CD8-positive, alpha-beta memory T cell (primary cell): ENCODE measurements at regions not wholly inside any gene's neighbourhood (a gene's known extent, or its start where the extent isn't known, plus 50 kb on each side); places are given as distances from the start of the nearest gene placed in this dataset.

ENCODE experiments used
- CTCF ChIA-PET: fragments of 350-600 bp; sonication (Branson Sonifier 250); formaldehyde crosslinking; loops from one replicate; lab custom pipeline; 2021; ENCODE audit warnings: antibody characterized with exemption; lab: Charles Lee
- POLR2A ChIA-PET: fragments of 350-600 bp; sonication (Branson Sonifier 250); formaldehyde crosslinking; loops from one replicate; lab custom pipeline; 2021; ENCODE audit warnings: antibody characterized with exemption; lab: Charles Lee
- DNase-seq, 5 donors: peaks; one replicate each; pipeline versions ENCODE4 v3.0.0 to v3.0.0-alpha.2; 2020 to 2022; ENCODE audit warnings: mixed read lengths in 1 of 5
- H3K27ac ChIP-seq: one replicate; pipeline ENCODE4 v1.7.0; 2013; ENCODE audit warnings: low read depth, mild to moderate bottlenecking, low read length, moderate library complexity
- H3K27me3 ChIP-seq: 2 replicates; pipeline ENCODE4 v1.7.0; 2013; ENCODE audit warnings: low read length, mild to moderate bottlenecking; ENCODE audit not compliant: insufficient read depth, poor library complexity, severe bottlenecking
- H3K36me3 ChIP-seq: 2 replicates; pipeline ENCODE4 v1.7.0; 2013; ENCODE audit warnings: mild to moderate bottlenecking, low read length, moderate library complexity; ENCODE audit not compliant: insufficient read depth
- H3K4me1 ChIP-seq: 2 replicates; pipeline ENCODE4 v1.7.0; 2013; ENCODE audit warnings: mild to moderate bottlenecking, low read length, moderate library complexity; ENCODE audit not compliant: insufficient read depth
- H3K4me3 ChIP-seq: 2 replicates; pipeline ENCODE4 v1.7.0; 2013; ENCODE audit warnings: mild to moderate bottlenecking, low read length
- H3K9me3 ChIP-seq: 2 replicates; pipeline ENCODE4 v1.7.0; 2013; ENCODE audit warnings: mild to moderate bottlenecking, low read length
- H3K27ac Mint-ChIP-seq, 8 donors: one replicate each; pipeline ENCODE4 v1.8.0; 2020 to 2021; ENCODE audit warnings: mixed read lengths in 8 of 8, mild to moderate bottlenecking in 6 of 8, inconsistent platforms in 3 of 8, moderate library complexity in 3 of 8
- H3K27me3 Mint-ChIP-seq, 2 donors: one replicate each; pipeline ENCODE4 v1.8.0; 2020 to 2021; ENCODE audit warnings: mixed read lengths in 2 of 2, mild to moderate bottlenecking in 1 of 2, moderate library complexity in 1 of 2
- H3K36me3 Mint-ChIP-seq, 3 donors: one replicate each; pipeline ENCODE4 v1.8.0; 2020 to 2021; ENCODE audit warnings: mixed read lengths in 3 of 3, inconsistent platforms in 1 of 3, mild to moderate bottlenecking in 1 of 3
- H3K4me1 Mint-ChIP-seq, 3 donors: one replicate each; pipeline ENCODE4 v1.8.0; 2020 to 2021; ENCODE audit warnings: mixed read lengths in 3 of 3, inconsistent platforms in 1 of 3, mild to moderate bottlenecking in 1 of 3
- H3K4me3 Mint-ChIP-seq, 7 donors: one replicate each; pipeline ENCODE4 v1.8.0; 2020 to 2021; ENCODE audit warnings: mixed read lengths in 7 of 7, mild to moderate bottlenecking in 6 of 7, moderate library complexity in 4 of 7, inconsistent platforms in 2 of 7
- H3K9me3 Mint-ChIP-seq, 5 donors: one replicate each; pipeline ENCODE4 v1.8.0; 2020 to 2022; ENCODE audit warnings: mixed read lengths in 5 of 5, mild to moderate bottlenecking in 3 of 5, moderate library complexity in 2 of 5, inconsistent platforms in 1 of 5

DNA sequence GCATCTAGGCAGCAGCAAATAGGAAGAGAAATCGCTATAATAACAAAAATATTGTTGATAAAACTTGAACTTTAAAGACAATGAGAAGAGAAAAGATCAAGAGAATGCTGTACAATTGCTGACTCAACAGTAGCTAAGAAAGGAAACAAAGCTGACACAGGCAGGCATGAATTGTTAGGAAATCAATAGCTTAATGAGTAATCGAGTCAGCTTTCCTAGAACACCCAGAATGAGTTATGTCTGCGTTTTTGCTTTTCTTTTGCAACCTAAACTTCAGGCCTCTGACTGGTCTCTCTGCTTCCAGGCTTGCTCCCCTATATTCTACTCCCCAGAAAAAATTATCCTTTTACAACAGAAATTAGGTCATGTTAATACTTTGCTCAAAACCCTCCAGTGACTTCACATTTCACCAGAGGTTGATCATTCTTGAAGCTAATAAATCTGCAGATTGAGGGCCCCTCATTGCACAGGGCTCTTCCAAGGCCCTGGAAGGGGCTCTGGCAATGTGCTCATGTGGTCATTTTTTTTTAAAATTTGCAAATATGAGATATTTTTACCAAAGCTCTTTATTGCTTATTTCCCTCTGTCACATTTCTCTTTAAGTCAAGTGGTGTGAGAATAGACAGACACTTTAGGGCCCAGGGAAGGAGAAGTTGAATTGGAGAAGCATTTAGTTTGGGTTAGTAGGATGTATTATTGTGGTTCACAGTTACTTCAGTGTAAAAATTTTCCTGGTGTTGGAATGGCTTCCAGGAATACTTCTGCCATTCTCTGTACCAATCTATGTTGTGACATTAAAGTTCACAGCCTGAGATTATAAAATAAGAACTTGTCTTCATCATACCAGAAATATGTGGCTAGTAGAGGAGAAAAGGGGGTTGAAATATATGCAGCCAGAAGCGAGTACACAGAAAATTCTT lies 116.3 kb downstream of the TMCO5A start:
- H3K9me3 ChIP-seq = no peaks in the 10 kb centered on the region
- no peak overlapping the region for H3K27ac ChIP-seq
- ChIA-PET CTCF (no interaction called here), POLR2A (no interaction called here)
- H3K36me3 ChIP-seq = no peaks in the 10 kb centered on the region
- no peaks in the 10 kb centered on the region for H3K4me1 ChIP-seq
- H3K27me3 ChIP-seq = peaks cover 4% of the 10 kb centered on the region
- DNase-seq = no peak
- H3K27ac Mint-ChIP-seq = no peak overlapping the region
- no peaks in the 10 kb centered on the region for H3K4me1 Mint-ChIP-seq
- no peak overlapping the region for H3K4me3 Mint-ChIP-seq
- peaks cover 0 to 2% (median 0%) of the 10 kb centered on the region in 5 donors for H3K9me3 Mint-ChIP-seq
- no peak overlapping the region for H3K4me3 ChIP-seq
- no peaks in the 10 kb centered on the region for H3K27me3 Mint-ChIP-seq
- H3K36me3 Mint-ChIP-seq = no peaks in the 10 kb centered on the region

GRCh38 chr15:38053205-38053604 lies 118.8 kb downstream of the TMCO5A start:
- H3K4me1 ChIP-seq = no peaks in the 10 kb centered on the region
- Mint-ChIP-seq H3K36me3 (no peaks in the 10 kb centered on the region), H3K27ac (no peak overlapping the region), H3K9me3 (peaks cover 0 to 4% (median 0%) of the 10 kb centered on the region in 5 donors), H3K4me3 (no peak overlapping the region), H3K27me3 (peaks cover 0 to 6% of the 10 kb centered on the region in 2 donors), H3K4me1 (no peaks in the 10 kb centered on the region)
- H3K27ac ChIP-seq = no peak overlapping the region
- CTCF ChIA-PET = no interaction called here
- peaks cover 4% of the 10 kb centered on the region for H3K27me3 ChIP-seq
- POLR2A ChIA-PET = no interaction called here
- H3K9me3 ChIP-seq = no peaks in the 10 kb centered on the region
- H3K36me3 ChIP-seq = no peaks in the 10 kb centered on the region
- no peak overlapping the region for H3K4me3 ChIP-seq
- no peak for DNase-seq

- H3K9me3 ChIP-seq = no peaks in the 10 kb centered on the region
- DNase-seq = no peak
- H3K27ac Mint-ChIP-seq = no peak overlapping the region
- H3K4me1 Mint-ChIP-seq = no peaks in the 10 kb centered on the region
- H3K27me3 Mint-ChIP-seq = peaks cover 0 to 9% of the 10 kb centered on the region in 2 donors
- H3K36me3 ChIP-seq = no peaks in the 10 kb centered on the region
- CTCF ChIA-PET = no interaction called here
- H3K27ac ChIP-seq = no peak overlapping the region
- H3K4me3 Mint-ChIP-seq = no peak overlapping the region
- peaks cover 4% of the 10 kb centered on the region for H3K27me3 ChIP-seq
- no peak overlapping the region for H3K4me3 ChIP-seq
- peaks cover 0 to 3% (median 0%) of the 10 kb centered on the region in 5 donors for H3K9me3 Mint-ChIP-seq
- no peaks in the 10 kb centered on the region for H3K36me3 Mint-ChIP-seq
- no peaks in the 10 kb centered on the region for H3K4me1 ChIP-seq
- POLR2A ChIA-PET = no interaction called here
These were observed 119.3 kb downstream of the TMCO5A start for GRCh38 chr15:38053776-38054175.

DNA sequence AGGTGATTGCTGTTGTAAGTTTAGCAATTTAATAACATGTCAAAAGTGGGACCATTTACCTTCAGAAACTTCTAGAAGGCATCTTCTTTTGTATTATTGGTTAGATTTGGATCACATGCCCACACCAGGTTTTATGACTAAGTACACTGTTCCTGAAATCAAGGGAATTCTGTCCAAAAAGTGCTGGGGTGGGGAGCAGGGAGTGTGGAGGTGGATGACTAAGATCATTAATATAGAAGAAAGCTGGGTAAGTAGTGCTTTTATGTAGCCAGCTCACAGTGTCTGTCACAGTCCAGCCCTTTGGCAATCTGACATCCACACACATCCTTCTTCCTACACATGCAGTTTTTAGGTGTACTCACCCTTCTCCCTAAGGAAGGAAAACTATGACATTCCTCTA lies 120.0 kb downstream of the TMCO5A start:
- H3K27me3 ChIP-seq = peaks cover 4% of the 10 kb centered on the region
- no peak overlapping the region for H3K4me3 ChIP-seq
- H3K27ac ChIP-seq = no peak overlapping the region
- no peaks in the 10 kb centered on the region for H3K36me3 Mint-ChIP-seq
- no peak for DNase-seq
- no peak overlapping the region for H3K27ac Mint-ChIP-seq
- peaks cover 0 to 3% (median 0%) of the 10 kb centered on the region in 5 donors for H3K9me3 Mint-ChIP-seq
- H3K4me3 Mint-ChIP-seq = no peak overlapping the region
- H3K36me3 ChIP-seq = no peaks in the 10 kb centered on the region
- CTCF ChIA-PET = no interaction called here
- H3K4me1 Mint-ChIP-seq = no peaks in the 10 kb centered on the region
- POLR2A ChIA-PET = no interaction called here
- H3K4me1 ChIP-seq = no peaks in the 10 kb centered on the region
- peaks cover 0 to 16% of the 10 kb centered on the region in 2 donors for H3K27me3 Mint-ChIP-seq
- no peaks in the 10 kb centered on the region for H3K9me3 ChIP-seq

- no peak overlapping the region for H3K27ac ChIP-seq
- peaks cover 0 to 3% (median 0%) of the 10 kb centered on the region in 5 donors for H3K9me3 Mint-ChIP-seq
- H3K4me3 ChIP-seq = no peak overlapping the region
- H3K27me3 ChIP-seq = peaks cover 3% of the 10 kb centered on the region
- DNase-seq = no peak
- no peaks in the 10 kb centered on the region for H3K36me3 ChIP-seq
- no peak overlapping the region for H3K27ac Mint-ChIP-seq
- peaks cover 4 to 31% of the 10 kb centered on the region in 2 donors for H3K27me3 Mint-ChIP-seq
- ChIA-PET CTCF (no interaction called here), POLR2A (no interaction called here)
- no peaks in the 10 kb centered on the region for H3K4me1 Mint-ChIP-seq
- H3K9me3 ChIP-seq = no peaks in the 10 kb centered on the region
- no peaks in the 10 kb centered on the region for H3K4me1 ChIP-seq
- no peaks in the 10 kb centered on the region for H3K36me3 Mint-ChIP-seq
- no peak overlapping the region for H3K4me3 Mint-ChIP-seq
These were observed 124.2 kb downstream of the TMCO5A start for GRCh38 chr15:38058596-38059075.

- ChIA-PET CTCF (no interaction called here), POLR2A (no interaction called here)
- Mint-ChIP-seq H3K4me3 (no peak overlapping the region), H3K9me3 (peaks cover 0 to 3% (median 0%) of the 10 kb centered on the region in 5 donors), H3K36me3 (no peaks in the 10 kb centered on the region), H3K27me3 (peaks cover 4 to 31% of the 10 kb centered on the region in 2 donors), H3K27ac (no peak overlapping the region), H3K4me1 (no peaks in the 10 kb centered on the region)
- H3K27ac ChIP-seq = no peak overlapping the region
- no peaks in the 10 kb centered on the region for H3K36me3 ChIP-seq
- H3K9me3 ChIP-seq = no peaks in the 10 kb centered on the region
- H3K4me1 ChIP-seq = no peaks in the 10 kb centered on the region
- H3K4me3 ChIP-seq = no peak overlapping the region
- peaks cover 3% of the 10 kb centered on the region for H3K27me3 ChIP-seq
- no peak for DNase-seq
These were observed 125.2 kb downstream of the TMCO5A start for GRCh38 chr15:38059665-38060064.

DNA sequence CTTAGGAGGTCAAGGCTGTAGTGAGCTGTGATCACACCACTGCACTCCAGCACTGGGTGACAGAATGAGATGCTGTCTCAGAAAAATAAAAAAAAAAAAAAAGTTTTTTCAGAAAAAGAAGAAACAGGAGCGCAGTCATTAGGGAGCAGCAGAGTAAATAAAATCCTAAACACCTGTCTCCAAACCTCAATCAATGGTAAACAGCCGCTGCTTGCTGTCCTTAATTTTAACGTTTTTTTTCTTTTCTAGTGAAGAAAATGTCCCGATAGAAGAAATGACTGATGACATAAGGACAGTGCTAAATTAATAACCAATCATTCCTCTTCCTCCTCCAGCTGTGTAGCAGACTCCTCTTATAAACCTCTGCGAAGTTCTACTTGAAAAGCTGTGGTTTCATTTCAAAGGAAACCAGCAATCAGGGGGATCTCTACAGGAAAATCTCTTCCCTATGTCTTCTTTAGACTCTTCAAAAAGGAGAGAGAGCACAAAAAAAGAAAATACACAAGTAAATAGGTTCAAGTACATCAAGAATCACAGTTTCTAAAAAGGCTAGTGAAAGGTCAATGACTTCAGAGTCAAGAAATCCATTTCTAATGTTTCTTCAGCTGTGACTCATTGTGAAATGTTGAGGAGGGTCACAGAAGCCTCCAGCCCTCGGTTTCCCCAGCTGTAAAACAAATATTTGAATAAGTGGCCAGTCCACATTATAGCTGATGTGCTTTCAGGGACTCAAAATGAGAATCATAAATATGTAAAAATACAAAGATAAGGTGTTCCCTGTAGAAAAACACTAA lies 127.6 kb downstream of the TMCO5A start:
- Histone ChIP-seq H3K36me3 (no peaks in the 10 kb centered on the region), H3K27me3 (peaks cover 3% of the 10 kb centered on the region), H3K27ac (no peak overlapping the region), H3K4me1 (no peaks in the 10 kb centered on the region), H3K9me3 (no peaks in the 10 kb centered on the region), H3K4me3 (no peak overlapping the region)
- no peaks in the 10 kb centered on the region for H3K4me1 Mint-ChIP-seq
- no peaks in the 10 kb centered on the region for H3K36me3 Mint-ChIP-seq
- CTCF ChIA-PET = no interaction called here
- POLR2A ChIA-PET = no interaction called here
- no peak overlapping the region for H3K4me3 Mint-ChIP-seq
- DNase-seq = no peak
- peaks cover 4 to 32% of the 10 kb centered on the region in 2 donors for H3K27me3 Mint-ChIP-seq
- peaks cover 0 to 2% (median 0%) of the 10 kb centered on the region in 5 donors for H3K9me3 Mint-ChIP-seq
- H3K27ac Mint-ChIP-seq = no peak overlapping the region

GRCh38 chr15:38062696-38063095 lies 128.3 kb downstream of the TMCO5A start:
- Histone ChIP-seq H3K9me3 (no peaks in the 10 kb centered on the region), H3K36me3 (no peaks in the 10 kb centered on the region), H3K27ac (no peak overlapping the region), H3K4me3 (no peak overlapping the region), H3K27me3 (peaks cover 3% of the 10 kb centered on the region), H3K4me1 (no peaks in the 10 kb centered on the region)
- peaks cover 0 to 2% (median 0%) of the 10 kb centered on the region in 5 donors for H3K9me3 Mint-ChIP-seq
- H3K4me3 Mint-ChIP-seq = no peak overlapping the region
- H3K27me3 Mint-ChIP-seq = peaks cover 4 to 32% of the 10 kb centered on the region in 2 donors
- DNase-seq = no peak
- H3K36me3 Mint-ChIP-seq = no peaks in the 10 kb centered on the region
- H3K4me1 Mint-ChIP-seq = no peaks in the 10 kb centered on the region
- CTCF ChIA-PET = no interaction called here
- POLR2A ChIA-PET = no interaction called here
- no peak overlapping the region for H3K27ac Mint-ChIP-seq
